HL-60 (cell line): ENCODE measurements at regions not wholly inside any gene's neighbourhood (a gene's known extent, or its start where the extent isn't known, plus 50 kb on each side); places are given as distances from the start of the nearest gene placed in this dataset.
"Not testable (repeated sequence)": the region's sequence is repeated elsewhere in the genome, so short reads cannot be mapped to it uniquely, and the experiment has no call there.

Experiments
- DNase-seq, 2 experiments: peaks; one replicate each; pipeline ENCODE4 v3.0.0-alpha.2; 2010 to 2020; ENCODE audit warnings: low read depth in 1 of 2, low spot score in 1 of 2
- H3K27ac ChIP-seq: fragments of 250-450 bp; sonication (Bioruptor Pico); replicated peaks from 2 replicates; pipeline ENCODE4 v1.5.1; 2020; ENCODE audit warnings: mild to moderate bottlenecking, moderate library complexity
- H3K27me3 ChIP-seq: fragments of 250-450 bp; sonication (Bioruptor Pico); 2 replicates; pipeline ENCODE4 v1.5.1; 2021; ENCODE audit warnings: mild to moderate bottlenecking, moderate library complexity; ENCODE audit not compliant: insufficient read depth, poor library complexity, severe bottlenecking
- H3K4me3 ChIP-seq: replicated peaks from 2 replicates; pipeline ENCODE4 v1.5.1; 2011; ENCODE audit warnings: mild to moderate bottlenecking, control low read depth, low read length; ENCODE audit not compliant: insufficient read depth
- GABPA ChIP-seq: IDR thresholded peaks from 2 replicates; pipeline ENCODE4 v1.6.1; 2012; ENCODE audit warnings: low read depth
- POLR2AphosphoS5 ChIP-seq: IDR thresholded peaks from 2 replicates; pipeline ENCODE4 v1.6.1; 2012; ENCODE audit warnings: low read depth
- REST ChIP-seq: IDR thresholded peaks from 2 replicates; pipeline ENCODE4 v1.6.1; 2012; ENCODE audit warnings: low read depth; ENCODE audit not compliant: insufficient replicate concordance
- SPI1 ChIP-seq: IDR thresholded peaks from 2 replicates; pipeline ENCODE4 v1.6.1; 2012; ENCODE audit warnings: low read depth, mild to moderate bottlenecking, borderline replicate concordance
- TF ChIP-seq, protein P1 (sequence below): IDR thresholded peaks from one replicate; pipeline ENCODE4 v1.5.1; 2011; ENCODE audit warnings: low read length, control low read depth, inconsistent platforms; ENCODE audit not compliant: insufficient read depth

DNA sequence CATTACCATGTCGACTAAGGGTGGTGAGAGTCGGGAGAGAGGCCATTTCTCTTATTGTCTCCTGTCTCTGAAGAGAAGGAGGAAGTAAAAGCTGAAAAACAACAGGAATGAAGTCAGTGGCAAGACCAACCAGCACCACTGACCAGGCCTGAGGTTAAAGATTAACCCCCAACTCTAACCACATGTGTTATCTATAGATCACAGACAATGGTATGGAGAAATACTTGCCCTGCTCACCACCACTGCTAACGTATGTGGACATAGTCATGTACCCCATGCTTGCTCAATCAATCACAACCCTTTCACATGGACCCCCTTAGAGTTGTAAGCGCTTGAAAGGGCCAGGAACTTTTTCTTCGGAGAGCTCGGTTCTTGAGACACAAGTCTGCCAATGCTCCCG lies 690.9 kb upstream of the LMO3 start:
- no peak for TF ChIP-seq POLR2AphosphoS5
- no peak for TF ChIP-seq REST
- no peak for TF ChIP-seq GABPA
- H3K4me3 ChIP-seq: no peak overlapping the region
- no peak for DNase-seq

GRCh38 chr12:17286874-17287273 lies 680.9 kb upstream of the LMO3 start:
- no peak for DNase-seq
- TF ChIP-seq REST (no peak), GABPA (no peak), SPI1 (no peak), POLR2AphosphoS5 (no peak)
- TF ChIP-seq, protein P1, sequence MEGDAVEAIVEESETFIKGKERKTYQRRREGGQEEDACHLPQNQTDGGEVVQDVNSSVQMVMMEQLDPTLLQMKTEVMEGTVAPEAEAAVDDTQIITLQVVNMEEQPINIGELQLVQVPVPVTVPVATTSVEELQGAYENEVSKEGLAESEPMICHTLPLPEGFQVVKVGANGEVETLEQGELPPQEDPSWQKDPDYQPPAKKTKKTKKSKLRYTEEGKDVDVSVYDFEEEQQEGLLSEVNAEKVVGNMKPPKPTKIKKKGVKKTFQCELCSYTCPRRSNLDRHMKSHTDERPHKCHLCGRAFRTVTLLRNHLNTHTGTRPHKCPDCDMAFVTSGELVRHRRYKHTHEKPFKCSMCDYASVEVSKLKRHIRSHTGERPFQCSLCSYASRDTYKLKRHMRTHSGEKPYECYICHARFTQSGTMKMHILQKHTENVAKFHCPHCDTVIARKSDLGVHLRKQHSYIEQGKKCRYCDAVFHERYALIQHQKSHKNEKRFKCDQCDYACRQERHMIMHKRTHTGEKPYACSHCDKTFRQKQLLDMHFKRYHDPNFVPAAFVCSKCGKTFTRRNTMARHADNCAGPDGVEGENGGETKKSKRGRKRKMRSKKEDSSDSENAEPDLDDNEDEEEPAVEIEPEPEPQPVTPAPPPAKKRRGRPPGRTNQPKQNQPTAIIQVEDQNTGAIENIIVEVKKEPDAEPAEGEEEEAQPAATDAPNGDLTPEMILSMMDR: no peak

More for the DNA sequence above, 690.9 kb upstream of the LMO3 start:
- no peak overlapping the region for H3K27ac ChIP-seq
- no peaks in the 10 kb centered on the region for H3K27me3 ChIP-seq

DNA sequence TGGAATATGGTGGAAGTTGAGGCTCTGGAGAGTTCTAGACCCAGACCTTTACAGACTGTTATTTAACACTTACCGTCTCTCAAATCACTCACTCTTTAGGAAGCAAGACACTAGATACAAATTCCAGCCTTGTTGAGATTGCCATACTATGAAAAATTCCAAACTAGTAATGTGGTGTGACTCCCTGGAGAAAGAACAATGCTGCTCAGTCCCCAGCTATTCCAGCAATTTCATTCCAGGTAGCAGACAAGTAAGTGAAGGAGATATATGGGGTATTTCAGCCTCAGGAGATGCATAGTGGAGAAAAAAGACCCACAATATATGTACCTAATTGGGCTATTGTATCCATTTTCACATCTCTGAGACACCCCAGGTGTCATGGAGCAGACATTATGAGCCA lies 678.9 kb upstream of the LMO3 start:
- TF ChIP-seq SPI1 (no peak), POLR2AphosphoS5 (no peak), REST (no peak), GABPA (no peak)
- TF ChIP-seq, protein P1: no peak

More at GRCh38 chr12:17286874-17287273, 680.9 kb upstream of the LMO3 start:
- Histone ChIP-seq H3K27me3 (no peaks in the 10 kb centered on the region), H3K27ac (no peak overlapping the region), H3K4me3 (no peak overlapping the region)

GRCh38 chr12:17283563-17283962 lies 677.6 kb upstream of the LMO3 start:
- H3K27ac ChIP-seq: no peak overlapping the region
- no peaks in the 10 kb centered on the region for H3K27me3 ChIP-seq
- TF ChIP-seq GABPA: no peak
- no peak for TF ChIP-seq POLR2AphosphoS5
- TF ChIP-seq, protein P1: no peak
- no peak for TF ChIP-seq REST
- no peak for TF ChIP-seq SPI1
- H3K4me3 ChIP-seq: no peak overlapping the region
- no peak for DNase-seq

More for the DNA sequence above, 678.9 kb upstream of the LMO3 start:
- Histone ChIP-seq H3K27ac (no peak overlapping the region), H3K27me3 (no peaks in the 10 kb centered on the region), H3K4me3 (no peak overlapping the region)
- DNase-seq: no peak

DNA sequence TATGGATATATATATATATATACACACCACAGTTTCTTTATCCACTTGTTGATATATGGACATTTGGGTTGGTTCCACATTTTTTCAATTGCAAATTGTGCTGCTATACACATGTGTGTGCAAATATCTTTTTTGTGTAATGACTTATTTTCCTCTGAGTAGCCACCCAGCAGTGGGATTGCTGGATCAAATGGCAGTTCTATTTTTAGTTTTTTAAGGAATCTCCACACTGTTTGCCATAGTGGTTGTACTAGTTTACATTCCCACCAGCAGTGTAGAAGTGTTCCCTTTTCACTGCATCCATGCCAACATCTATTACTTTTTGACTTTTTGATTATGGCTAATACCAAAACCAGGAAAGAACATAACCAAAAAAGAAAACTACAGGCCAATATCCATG lies 676.2 kb upstream of the LMO3 start:
- DNase-seq, H3K27ac ChIP-seq, H3K27me3 ChIP-seq, H3K4me3 ChIP-seq: not testable (repeated sequence)
